CD1c-positive myeloid dendritic cell (primary cell): ENCODE measurements at regions not wholly inside any gene's neighbourhood (a gene's known extent, or its start where the extent isn't known, plus 50 kb on each side); places are given as distances from the start of the nearest gene placed in this dataset.

Experiments used
- DNase-seq: peaks from one replicate; pipeline ENCODE4 v3.0.0-alpha.2; 2016; ENCODE audit errors: extremely low spot score

DNA sequence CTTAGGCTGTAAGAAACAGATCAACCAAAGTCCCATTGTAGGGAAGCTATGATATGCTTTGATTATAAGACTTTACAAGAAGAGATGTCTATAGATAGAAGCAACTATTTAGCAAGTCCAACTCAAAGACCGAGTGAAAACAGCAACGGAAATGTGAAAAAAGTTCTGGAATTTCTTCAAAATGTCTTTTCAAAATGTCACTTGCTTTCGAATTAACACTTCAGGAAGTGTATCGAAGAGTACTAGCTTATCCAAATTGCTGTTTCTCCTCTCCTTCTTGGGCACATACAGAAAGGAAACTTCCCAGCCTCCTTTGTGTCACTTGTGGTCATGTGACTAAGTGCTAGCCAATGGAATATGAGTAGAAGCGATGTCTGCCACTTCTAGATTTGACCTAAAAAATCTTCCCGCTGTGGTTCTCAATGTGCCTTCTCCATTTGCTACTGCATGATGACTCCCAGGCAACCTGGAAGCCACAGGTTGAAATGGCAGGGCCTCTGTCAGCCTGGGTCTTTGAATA lies 89.9 kb downstream of the TSEN15 start:
- DNase-seq, result no peak

GRCh38 chr1:184143449-184143848 lies 91.9 kb downstream of the TSEN15 start:
- DNase-seq, result no peak

DNA sequence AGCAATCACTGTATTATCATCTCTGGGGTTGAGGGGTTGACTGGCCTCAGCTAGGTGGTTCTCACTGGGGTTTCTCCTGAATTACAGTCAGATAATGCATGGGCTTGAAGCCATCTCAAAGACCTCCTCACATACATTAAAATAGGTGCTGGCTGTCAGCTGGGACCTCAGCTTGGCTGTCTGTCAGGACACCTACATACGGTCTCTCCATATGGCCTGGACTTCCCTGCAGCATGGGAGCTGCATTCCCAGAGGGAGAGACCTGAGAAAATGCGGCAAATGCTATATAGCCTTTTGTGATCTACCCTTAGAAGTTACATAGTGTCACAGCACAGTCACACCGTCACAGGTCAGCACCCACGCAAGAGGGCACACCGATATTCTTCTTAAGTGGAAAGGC lies 93.6 kb downstream of the TSEN15 start:
- no peak for DNase-seq

DNA sequence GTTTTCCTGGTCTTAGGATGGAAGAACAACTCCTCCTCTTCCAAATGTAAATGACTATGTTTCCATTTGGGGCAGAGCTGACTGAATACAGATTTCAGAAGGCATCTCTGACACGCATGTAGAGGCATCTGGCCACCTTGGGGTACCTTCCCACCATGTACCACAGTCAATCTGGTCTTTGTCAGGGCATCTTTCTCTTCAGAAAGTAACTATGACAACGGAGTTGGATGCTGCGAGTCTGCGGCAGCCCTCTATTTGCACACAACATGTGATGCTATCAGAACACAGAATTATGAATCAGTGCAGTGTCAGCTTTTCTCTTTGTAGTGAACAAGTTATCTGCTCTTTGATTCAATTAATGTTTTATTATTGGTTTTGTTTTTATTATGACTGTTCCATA lies 94.7 kb downstream of the TSEN15 start:
- DNase-seq, result no peak

- DNase-seq, result no peak
Measured at GRCh38 chr1:184150776-184151531, 99.4 kb downstream of the TSEN15 start.

DNA sequence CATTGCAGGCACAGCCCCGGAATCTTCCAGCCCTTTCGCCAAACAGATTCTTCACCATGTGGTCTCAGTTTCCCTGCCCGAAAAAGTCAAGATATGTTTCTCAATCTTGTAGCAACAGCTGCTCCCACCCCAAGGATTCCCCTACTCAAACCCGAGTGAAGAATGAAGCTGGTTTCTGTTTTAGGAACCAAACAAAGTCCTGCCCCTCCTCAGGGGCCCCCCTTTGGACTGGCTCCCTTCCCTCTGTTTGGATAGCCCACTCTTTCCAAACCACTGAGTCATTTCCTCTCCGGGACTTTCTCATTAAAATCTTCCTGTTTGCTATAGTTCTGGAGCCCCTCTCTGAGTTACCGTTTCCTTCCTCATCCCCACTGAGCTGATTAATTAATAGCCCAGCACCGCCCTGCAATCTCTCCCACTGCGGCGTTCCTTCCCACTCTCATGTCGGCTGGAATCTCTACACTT lies 100.9 kb downstream of the TSEN15 start:
- DNase-seq, result peak; percentile 55

DNA sequence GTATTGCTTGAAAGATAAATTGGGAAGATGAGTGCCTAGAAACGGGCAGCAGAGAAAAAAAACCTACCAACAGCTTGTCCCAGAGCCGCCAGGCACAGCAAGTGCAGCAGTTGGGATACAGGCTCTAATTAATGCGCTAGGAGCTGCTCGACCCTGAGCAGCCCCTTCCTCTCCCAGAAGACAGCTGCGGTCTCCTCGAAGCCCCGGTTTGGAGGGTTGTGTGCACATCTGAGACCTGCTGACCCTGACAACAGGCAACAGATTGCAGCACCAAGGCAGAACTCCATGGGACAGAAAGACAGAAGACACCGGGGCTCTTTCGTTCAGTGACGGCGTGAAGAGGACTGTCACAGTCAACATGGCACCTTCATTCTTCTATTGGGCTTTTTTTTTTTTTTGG lies 101.4 kb downstream of the TSEN15 start:
- DNase-seq, result no peak

DNA sequence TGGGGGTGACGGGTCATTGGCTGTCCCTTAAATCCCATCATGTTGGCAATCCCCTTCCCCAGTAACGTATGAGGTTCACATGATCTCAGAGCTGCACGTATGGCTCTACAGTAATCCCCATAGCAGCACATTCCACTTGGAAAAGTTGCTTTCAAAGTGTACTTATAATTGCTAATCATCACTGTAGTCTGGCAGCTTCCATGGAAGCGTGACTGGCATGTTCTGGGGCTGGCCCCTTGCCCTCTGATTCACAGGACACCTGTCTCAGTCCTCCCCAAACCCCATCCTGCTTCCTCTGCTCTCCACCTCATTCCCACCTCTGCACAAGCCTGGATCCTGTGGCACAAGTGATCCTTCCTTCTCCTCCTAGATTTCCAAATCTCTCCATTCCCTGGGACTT lies 102.2 kb downstream of the TSEN15 start:
- no peak for DNase-seq

- DNase-seq, result no peak
Measured at GRCh38 chr1:184156521-184157393, 105.2 kb downstream of the TSEN15 start.

GRCh38 chr1:184157394-184157742 lies 105.8 kb downstream of the TSEN15 start:
- DNase-seq, result no peak

- no peak for DNase-seq
Measured at GRCh38 chr1:184158896-184159681, 107.6 kb downstream of the TSEN15 start.

- peak; percentile 13 for DNase-seq
Measured at GRCh38 chr1:184160236-184160635, 108.7 kb downstream of the TSEN15 start.

GRCh38 chr1:184161071-184161698 lies 109.7 kb downstream of the TSEN15 start:
- no peak for DNase-seq

GRCh38 chr1:184162281-184162680 lies 110.8 kb downstream of the TSEN15 start:
- no peak for DNase-seq

DNA sequence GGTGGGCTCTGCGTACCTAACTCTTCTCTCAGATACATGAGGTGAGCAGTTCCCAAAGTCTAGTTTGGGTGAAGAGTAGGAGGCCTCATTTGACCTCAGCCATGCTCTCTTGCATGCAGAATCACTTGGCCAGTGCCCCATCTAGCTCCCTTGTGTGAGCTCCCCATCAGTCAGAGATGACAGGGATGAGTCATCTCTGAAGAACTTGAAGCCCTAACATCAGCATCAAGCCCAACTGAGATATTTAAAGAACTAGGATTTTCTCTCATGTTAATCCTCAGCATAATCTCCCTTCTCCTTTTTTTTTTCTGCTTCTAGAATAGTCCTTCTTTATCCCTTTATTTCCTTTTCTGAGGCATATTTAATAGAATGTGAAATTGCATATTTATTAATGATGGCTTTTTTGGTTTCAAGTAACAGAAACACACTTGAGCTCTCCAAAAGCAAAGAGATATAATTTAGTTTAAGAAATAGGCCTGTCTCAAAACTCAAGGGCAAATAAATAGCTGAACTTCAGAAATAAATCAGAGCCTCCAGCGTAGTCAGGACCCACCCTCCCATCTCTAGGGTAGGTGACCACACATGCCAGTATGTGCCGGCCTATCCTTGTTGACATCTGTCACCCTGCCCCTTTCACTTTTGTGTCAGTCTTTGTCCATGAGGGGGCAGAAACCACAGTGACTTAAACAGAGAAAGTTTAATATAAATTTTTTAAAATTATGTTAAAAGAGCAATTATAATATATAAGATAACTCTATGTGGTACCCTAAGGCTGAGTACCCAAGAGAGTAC lies 112.3 kb downstream of the TSEN15 start:
- DNase-seq, result no peak

GRCh38 chr1:184164536-184164935 lies 113.0 kb downstream of the TSEN15 start:
- no peak for DNase-seq

- no peak for DNase-seq
Measured at GRCh38 chr1:184166485-184166884, 115.0 kb downstream of the TSEN15 start.

- no peak for DNase-seq
Measured at GRCh38 chr1:184167352-184167751, 115.8 kb downstream of the TSEN15 start.

GRCh38 chr1:184170719-184171118 lies 119.2 kb downstream of the TSEN15 start:
- DNase-seq, result no peak

GRCh38 chr1:184176058-184176457 lies 124.5 kb downstream of the TSEN15 start:
- DNase-seq, result no peak

DNA sequence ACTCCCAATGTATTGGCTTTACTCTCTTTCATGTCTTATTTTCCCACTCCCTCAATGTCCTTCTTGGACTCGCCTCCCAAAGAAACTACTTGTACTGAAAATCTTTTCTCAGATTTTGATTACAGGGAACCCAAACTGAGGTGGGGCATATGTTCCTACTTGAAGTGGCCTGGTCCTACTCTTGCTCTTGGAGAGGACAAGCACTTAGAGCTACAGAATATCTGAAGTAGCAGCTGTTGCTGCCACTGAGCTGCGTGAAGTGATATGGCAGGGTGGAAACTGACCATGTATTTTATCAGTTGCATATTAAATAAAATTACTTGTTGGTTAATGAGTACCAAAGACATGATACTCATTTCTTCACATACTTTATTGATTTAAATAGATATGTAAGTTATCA lies 129.5 kb downstream of the TSEN15 start:
- no peak for DNase-seq
